Ovary (tissue), 7 donors: ENCODE measurements at regions not wholly inside any gene's neighbourhood (a gene's known extent, or its start where the extent isn't known, plus 50 kb on each side); places are given as distances from the start of the nearest gene placed in this dataset.
A peak's percentile ranks its signal among the peaks of the same experiment; 100 is the strongest.

Experiments
- DNase-seq, 5 donors: peaks; one replicate each; pipeline ENCODE4 v3.0.0-alpha.2; 2019 to 2020
- H3K27ac ChIP-seq, 2 donors: fragments of 200-600 bp; one replicate each; pipeline versions ENCODE4 v1.5.1 to v1.8.0; 2019 to 2022
- H3K27me3 ChIP-seq: fragments of 200-600 bp; one replicate; pipeline ENCODE4 v1.8.0; 2022
- H3K36me3 ChIP-seq: fragments of 200-600 bp; sonication (generic); one replicate; pipeline ENCODE4 v1.5.1; 2019
- H3K4me1 ChIP-seq: one replicate; pipeline ENCODE4 v1.8.1; 2013; ENCODE audit warnings: mild to moderate bottlenecking, moderate library complexity; ENCODE audit not compliant: insufficient read depth
- H3K4me3 ChIP-seq: fragments of 200-600 bp; sonication (generic); one replicate; pipeline ENCODE4 v1.5.1; 2017
- H3K9me3 ChIP-seq, 2 donors: fragments of 200-600 bp in 1 of 2; sonication (generic) in 1 of 2; one replicate each; pipeline versions ENCODE4 v1.5.1 to v1.8.1; 2013 to 2019; ENCODE audit warnings: mild to moderate bottlenecking in 1 of 2, moderate library complexity in 1 of 2
- EP300 ChIP-seq: sonication (generic); formaldehyde crosslinking; IDR thresholded peaks from one replicate; pipeline ENCODE4 v1.6.1; 2017; ENCODE audit warnings: antibody characterized with exemption
- POLR2A ChIP-seq: fragments of 450-650 bp; IDR thresholded peaks from one replicate; pipeline ENCODE4 v1.6.1; 2017; ENCODE audit warnings: antibody characterized with exemption, mild to moderate bottlenecking, moderate library complexity
- WGBS, 3 donors: extraction: QIAGEN DNeasy Blood & Tissue Kit in 1 of 3; methylation state at CpG; one replicate each; pipeline versions ENCODE4 v1.1.5 to v1.1.7; 2013 to 2017; 5-methylcytosine and 5-hydroxymethylcytosine counted together
- intact Hi-C, 4 donors: fragments of 100-400 bp; cut with DNase I; formaldehyde crosslinking; loops; one replicate each; pipeline versions ENCODE4 v1.11.0 to v1.15.1; 2022 to 2023
- TF ChIP-seq, protein P1 (sequence below), 3 donors: fragments of 450-650 bp in 2 of 3; fragments of 200-600 bp in 1 of 3; IDR thresholded peaks; one replicate each; pipeline versions ENCODE4 v1.5.1 to v1.8.0; 2016 to 2022; ENCODE audit warnings: antibody characterized with exemption in 3 of 3, mild to moderate bottlenecking in 1 of 3
- donor health status: DM: no; HTN: no; CAD: no; lungs with moderate emphysema.
- donor health status: DM: no; HTN: no; CAD: no.
- donor health status: Bipolar disorder and iron deficiency.
- donor health status: DM: no; HTN: no; CAD: no.
- donor health status: DM: yes; HTN: yes; CAD: no.

DNA sequence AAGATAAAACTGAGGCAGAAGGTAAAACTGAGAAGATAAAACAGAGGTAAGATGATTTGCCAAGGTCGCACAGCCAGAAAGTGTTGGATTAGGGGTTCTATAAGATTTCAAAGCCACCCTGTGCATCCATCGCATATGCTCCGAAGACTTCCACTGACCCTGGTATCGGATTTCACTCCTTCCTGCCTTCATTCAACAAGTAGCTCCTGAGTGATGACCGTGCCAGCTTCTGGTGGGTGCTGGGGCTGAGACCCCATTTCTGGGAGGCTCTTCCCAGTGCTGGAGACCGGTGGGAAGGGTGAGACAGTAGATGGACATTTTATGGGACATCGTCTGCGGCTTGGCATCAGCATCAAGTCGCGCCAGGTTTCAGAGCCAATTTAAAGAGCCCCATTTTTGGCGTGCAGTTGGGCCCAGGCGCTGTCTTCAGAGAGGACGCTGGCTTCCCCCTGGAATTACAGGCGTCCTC is 53.7 kb upstream of the DAB2IP start:
- no peaks in the 10 kb centered on the region for H3K36me3 ChIP-seq
- H3K9me3 ChIP-seq, result no peaks in the 10 kb centered on the region
- peak overlapping the region in 1 of 2 donors; percentile 89 for H3K27ac ChIP-seq
- H3K4me3 ChIP-seq, result no peak overlapping the region
- 30 to 35% (median 31%) methylated on average over 14 of the region's 14 CpGs for WGBS, 3 donors
- TF ChIP-seq, protein P1, sequence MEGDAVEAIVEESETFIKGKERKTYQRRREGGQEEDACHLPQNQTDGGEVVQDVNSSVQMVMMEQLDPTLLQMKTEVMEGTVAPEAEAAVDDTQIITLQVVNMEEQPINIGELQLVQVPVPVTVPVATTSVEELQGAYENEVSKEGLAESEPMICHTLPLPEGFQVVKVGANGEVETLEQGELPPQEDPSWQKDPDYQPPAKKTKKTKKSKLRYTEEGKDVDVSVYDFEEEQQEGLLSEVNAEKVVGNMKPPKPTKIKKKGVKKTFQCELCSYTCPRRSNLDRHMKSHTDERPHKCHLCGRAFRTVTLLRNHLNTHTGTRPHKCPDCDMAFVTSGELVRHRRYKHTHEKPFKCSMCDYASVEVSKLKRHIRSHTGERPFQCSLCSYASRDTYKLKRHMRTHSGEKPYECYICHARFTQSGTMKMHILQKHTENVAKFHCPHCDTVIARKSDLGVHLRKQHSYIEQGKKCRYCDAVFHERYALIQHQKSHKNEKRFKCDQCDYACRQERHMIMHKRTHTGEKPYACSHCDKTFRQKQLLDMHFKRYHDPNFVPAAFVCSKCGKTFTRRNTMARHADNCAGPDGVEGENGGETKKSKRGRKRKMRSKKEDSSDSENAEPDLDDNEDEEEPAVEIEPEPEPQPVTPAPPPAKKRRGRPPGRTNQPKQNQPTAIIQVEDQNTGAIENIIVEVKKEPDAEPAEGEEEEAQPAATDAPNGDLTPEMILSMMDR (IDR thresholded peaks at IDR 0.05), result no peak
- no peak for TF ChIP-seq POLR2A
- TF ChIP-seq EP300, result no peak
- DNase-seq, result no peak
- H3K4me1 ChIP-seq, result peaks cover 7% of the 10 kb centered on the region
- H3K27me3 ChIP-seq, result no peaks in the 10 kb centered on the region
- intact Hi-C loops, result loop anchor here in 1 of 4 donors (5.0 kb wide), 1 partner anchor 40 kb away; no protein-coding TSS in a partner anchor

DNA sequence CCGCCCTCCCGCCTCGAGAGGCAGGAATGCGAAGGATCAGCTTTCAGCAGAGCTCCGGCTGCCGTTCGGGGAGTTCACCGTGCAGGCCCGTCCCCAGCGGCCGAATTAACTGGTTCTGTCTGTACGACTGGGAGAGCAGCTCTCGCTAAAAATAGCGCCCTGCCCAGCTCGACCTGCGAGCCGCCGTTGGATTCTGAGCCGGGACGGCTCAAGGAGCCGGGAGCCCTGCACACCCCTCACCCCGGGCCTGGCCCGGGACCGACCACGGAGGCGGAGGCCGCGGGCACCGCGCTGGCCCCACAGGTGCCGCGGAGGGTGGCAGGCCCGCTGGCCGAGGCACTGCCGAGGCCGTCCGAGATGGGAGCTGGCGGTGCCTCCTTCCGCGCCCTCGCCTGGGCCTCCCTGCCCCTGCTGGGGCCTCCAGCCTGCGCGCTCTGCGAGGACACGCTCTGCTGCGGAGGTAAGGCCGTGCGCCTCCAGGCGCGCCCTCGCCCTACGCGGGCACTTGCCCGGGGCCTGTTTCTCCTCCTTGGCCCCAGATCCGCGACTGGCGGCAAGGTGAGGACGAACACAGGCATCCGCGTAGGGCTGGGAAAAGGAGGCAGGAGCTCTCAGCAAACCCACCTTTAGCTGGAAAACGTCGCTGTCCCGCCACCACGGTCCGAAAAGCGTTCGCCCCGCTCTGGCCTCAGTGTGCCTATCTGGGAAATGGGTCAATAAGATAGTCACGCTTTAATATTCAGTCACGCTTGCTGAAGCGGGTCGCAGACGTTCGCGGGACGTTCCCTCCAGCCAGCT is 53.1 kb upstream of the DAB2IP start:
- intact Hi-C loops, result loop anchor here in 1 of 4 donors (5.0 kb wide), 1 partner anchor 41 kb away; no protein-coding TSS in a partner anchor
- peaks cover 2% of the 10 kb centered on the region for H3K4me1 ChIP-seq
- 13 to 26% (median 13%) methylated on average over 59 to 76 of the region's 76 CpGs for WGBS, 3 donors

DNA sequence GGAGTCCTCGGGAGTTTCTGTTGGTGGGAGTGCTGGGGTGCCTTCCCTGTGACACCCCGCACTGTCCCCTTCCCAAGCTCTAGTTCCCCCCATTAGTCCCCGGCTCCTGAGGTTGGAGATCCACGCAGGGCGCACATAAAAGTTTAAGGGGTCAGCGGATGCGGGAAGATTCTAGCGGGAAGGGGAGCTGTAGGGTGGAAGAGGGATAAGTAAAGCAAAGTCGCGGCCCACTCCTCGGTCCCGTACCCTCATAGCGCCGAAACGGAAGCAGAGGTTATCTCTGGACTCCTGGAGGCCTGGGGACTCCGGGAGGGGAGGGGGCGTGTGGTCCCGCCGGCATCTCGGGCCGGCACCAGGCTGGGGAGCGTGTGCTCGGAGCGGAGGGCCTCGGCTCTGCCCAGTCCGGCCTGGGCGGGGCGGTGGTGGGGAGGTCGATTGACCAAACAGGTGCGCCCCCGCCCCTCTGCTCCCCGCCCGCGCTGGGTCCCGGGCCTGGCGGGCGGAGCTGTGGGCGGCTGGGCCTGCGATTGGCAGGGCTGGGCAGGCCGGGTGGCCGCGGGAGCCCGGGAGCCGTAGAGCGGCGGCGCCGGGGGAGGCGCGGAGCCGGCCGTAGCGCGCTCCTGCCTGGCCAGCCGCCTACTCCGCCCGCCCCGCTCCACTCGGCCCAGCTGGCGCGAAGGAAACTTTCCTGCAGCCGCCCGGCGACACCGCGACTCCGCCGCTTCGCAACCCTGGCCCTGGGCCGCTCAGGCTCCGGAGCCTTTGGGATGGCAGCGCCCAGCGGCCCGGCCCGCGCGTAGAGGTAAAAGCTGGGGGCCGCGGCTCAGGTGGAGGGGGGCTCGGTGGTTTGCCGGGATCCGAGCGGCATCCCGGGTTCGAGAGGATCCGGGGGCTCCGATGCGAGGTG is 52.2 kb upstream of the DAB2IP start:
- Histone ChIP-seq H3K4me3 (peak overlapping the region; percentile 80), H3K9me3 (no peaks in the 10 kb centered on the region), H3K27me3 (no peaks in the 10 kb centered on the region), H3K27ac (peak overlapping the region; percentile 32 to 89), H3K36me3 (no peaks in the 10 kb centered on the region), H3K4me1 (peaks cover 2% of the 10 kb centered on the region)
- TF ChIP-seq, protein P1 (IDR thresholded peaks at IDR 0.05), result no peak
- peak; percentile 28 for TF ChIP-seq POLR2A
- intact Hi-C loops, result loop anchor here in 1 of 4 donors (5.0 kb wide), 1 partner anchor 42 kb away; no protein-coding TSS in a partner anchor
- DNase-seq, result peak; percentile 78 to 81 (median 79)
- WGBS, 3 donors, result 3 to 5% (median 3%) methylated on average over 63 to 88 of the region's 88 CpGs

More for the DNA sequence above, 53.1 kb upstream of the DAB2IP start:
- Histone ChIP-seq H3K4me3 (peak overlapping the region; percentile 80), H3K27me3 (no peaks in the 10 kb centered on the region), H3K9me3 (no peaks in the 10 kb centered on the region), H3K27ac (peak overlapping the region; percentile 72 to 89), H3K36me3 (no peaks in the 10 kb centered on the region)
- DNase-seq, result peak; percentile 82 to 89 (median 85)
- TF ChIP-seq, protein P1 (IDR thresholded peaks at IDR 0.05), result peak; percentile 34 to 48 (median 37)
- no peak for TF ChIP-seq POLR2A

DNA sequence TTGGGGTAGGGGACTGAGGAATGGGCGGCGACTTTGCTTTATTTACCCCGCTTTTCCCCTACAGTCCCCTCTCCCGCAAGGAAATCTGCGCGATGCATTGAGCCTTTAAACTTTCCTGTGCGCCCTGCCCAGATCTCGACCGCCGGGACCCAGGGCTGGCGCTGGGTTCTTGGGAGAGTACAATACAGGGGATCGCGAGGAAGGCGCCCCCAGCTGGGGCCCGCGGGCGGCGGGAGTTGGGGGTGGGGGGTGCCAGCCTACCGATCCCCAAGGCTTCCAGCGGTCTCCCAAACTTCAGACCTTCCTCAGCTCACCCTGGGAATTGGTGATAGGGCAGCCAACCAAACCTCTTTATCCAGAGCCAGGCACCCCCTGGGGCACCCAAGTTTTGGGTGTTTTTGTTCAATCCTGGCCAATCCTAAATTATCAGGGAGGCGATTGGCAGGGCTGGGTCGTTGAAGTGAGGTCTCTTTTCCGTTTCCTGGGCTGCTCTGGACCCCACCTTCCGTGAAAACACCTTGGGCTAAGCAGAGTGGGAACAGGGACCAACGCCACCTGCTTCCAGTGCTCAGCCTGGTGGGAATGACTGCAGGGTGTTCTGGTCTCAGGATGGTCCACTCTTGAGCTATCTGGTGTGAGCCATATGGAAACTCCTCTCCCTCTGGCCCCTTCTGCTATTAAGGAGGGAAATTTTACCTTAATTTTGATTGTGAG is 51.4 kb upstream of the DAB2IP start:
- Histone ChIP-seq H3K9me3 (no peaks in the 10 kb centered on the region), H3K27me3 (no peaks in the 10 kb centered on the region), H3K4me3 (peak overlapping the region; percentile 80), H3K27ac (peak overlapping the region; percentile 32 to 89), H3K4me1 (peaks cover 2% of the 10 kb centered on the region), H3K36me3 (no peaks in the 10 kb centered on the region)
- intact Hi-C loops, result loop anchor here in 2 of 4 donors (5.0 to 10.0 kb wide), 2 partner anchors 43 to 45 kb away; no protein-coding TSS in a partner anchor
- DNase-seq, result peak in 1 of 5 donors; percentile 39
- WGBS, 3 donors, result 20 to 24% (median 21%) methylated on average over 25 of the region's 25 CpGs
- TF ChIP-seq EP300 (no peak), POLR2A (no peak)
- TF ChIP-seq, protein P1 (IDR thresholded peaks at IDR 0.05), result no peak
